HG03139 (cell line): ENCODE measurements at regions not wholly inside any gene's neighbourhood (a gene's known extent, or its start where the extent isn't known, plus 50 kb on each side); places are given as distances from the start of the nearest gene placed in this dataset.
A peak's percentile ranks its signal among the peaks of the same experiment; 100 is the strongest.
"Not testable (repeated sequence)": the region's sequence is repeated elsewhere in the genome, so short reads cannot be mapped to it uniquely, and the experiment has no call there.

Source experiments
- ATAC-seq: cut with Tn5 transposase; IDR thresholded peaks from one replicate; pipeline ENCODE4 v1.9.1; 2021; ENCODE audit not compliant: unreplicated experiment

- no peak for ATAC-seq
These were observed 207.9 kb downstream of the HINT1 start for GRCh38 chr5:130957151-130957550.

DNA sequence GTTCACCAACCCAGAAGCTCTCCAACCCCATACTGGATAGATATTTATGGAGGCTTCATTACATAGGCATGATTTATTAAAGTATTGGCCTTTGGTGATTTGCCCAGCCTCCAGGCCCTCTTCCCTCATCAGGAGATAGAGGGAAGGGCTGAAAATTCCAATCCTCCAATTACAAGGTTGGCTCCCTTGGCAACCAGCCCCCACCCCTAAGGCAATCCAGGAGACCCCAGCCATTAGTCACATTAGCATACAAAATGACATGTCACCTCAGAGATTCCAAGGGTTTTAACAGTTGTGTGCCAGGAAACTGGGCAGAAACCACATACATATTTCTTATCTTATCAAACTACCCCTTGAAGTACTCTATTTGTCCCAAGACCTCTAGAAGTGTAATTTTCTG, 210.0 kb downstream of the HINT1 start:
- no peak for ATAC-seq

DNA sequence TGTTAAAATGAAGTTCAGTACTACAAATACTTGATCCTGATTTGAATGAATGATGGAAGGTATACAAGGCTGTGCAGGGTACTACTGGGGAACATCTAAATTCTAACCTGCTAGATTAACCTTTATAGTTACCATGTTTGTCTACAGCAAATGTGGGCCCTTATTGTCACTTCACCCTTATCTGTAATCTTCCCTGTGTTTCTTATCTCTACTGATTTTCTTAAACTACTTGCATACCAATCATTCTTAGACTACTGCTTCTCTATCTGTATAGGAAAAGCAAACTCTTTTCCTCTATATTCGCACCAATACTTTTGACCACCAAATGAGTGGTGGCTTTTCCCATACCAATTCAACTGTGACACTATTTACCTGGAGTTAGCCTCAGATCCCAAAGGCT, 210.7 kb downstream of the HINT1 start:
- no peak for ATAC-seq

DNA sequence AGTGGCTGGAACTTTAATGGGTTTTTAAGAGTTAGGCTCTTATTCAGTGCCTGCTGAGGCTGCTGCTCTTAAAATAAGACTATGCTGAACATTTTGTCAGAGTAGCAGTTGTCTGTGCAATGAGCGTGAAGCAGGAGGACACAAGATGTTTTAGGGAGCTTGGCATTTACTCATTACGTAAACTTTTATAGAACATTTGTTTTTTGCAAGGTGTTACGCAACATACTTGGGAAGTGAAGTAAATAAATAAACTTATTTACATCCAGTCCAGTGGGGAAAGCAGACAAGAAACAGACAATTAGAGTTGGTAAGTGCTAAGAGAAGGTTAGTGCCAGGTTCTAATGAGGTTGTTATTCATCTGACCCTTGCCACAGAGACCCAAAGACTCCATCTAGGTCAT, 226.0 kb downstream of the HINT1 start:
- ATAC-seq, result no peak

DNA sequence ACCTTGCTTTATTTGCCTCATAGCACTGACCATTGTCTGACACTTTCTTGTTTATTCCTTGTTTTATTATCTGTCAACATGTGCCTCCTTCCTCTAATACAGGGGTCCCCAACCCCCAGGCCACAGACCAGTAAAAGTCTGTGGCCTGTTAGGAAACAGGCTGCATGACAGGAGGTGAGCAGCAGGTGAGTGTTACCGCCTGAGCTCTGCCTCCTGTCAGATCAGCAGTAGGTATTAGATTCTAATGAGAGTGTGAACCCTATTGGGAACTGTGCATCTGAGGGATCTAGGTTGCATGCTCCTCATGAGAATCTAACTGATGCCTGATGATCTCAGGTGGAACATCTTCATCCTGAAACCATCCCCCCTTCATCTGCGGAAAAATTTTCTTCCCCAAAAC, 228.0 kb downstream of the HINT1 start:
- no peak for ATAC-seq

- ATAC-seq, result no peak
These were observed 241.4 kb downstream of the HINT1 start for GRCh38 chr5:130923543-130924124.

- no peak for ATAC-seq
These were observed 253.0 kb downstream of the HINT1 start for GRCh38 chr5:130912088-130912487.

DNA sequence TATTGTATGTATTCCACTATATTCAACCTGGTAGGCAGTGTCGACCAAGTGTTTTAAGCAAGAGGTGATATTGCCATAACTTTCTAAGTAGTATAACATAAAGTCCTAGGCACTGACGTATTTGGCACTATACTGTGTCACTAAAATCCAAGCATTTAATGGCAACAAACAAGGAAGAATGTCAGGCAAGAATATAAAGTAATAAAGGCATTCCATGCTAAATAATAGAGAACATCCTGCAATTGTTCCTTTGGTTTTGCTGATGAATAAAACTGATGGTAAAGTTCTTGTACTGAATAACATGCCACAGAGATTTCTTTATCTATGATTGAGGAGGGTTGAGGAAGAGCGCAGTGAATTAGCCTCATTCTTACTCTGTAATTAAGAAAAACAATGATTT, 256.9 kb downstream of the HINT1 start:
- ATAC-seq, result no peak

- ATAC-seq, result not testable (repeated sequence)
These were observed 267.4 kb downstream of the HINT1 start for GRCh38 chr5:130897537-130898195.

DNA sequence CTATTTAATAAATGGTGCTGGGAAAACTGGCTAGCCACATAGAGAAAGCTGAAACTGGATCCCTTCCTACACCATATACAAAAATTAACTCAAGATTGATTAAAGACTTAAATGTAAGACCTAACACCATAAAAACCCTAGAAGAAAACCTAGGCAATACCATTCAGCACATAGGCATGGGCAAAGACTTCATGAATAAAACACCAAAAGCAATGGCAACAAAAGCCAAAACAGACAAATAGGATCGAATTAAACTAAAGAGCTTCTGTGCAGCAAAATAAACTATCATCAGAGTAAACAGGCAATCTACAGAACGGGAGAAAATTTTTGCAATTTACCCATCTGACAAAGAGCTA, 267.9 kb downstream of the HINT1 start:
- ATAC-seq, result not testable (repeated sequence)

- ATAC-seq, result no peak
These were observed 268.4 kb downstream of the HINT1 start for GRCh38 chr5:130896636-130897035.

GRCh38 chr5:130893006-130893405, 272.1 kb downstream of the HINT1 start:
- ATAC-seq, result no peak

DNA sequence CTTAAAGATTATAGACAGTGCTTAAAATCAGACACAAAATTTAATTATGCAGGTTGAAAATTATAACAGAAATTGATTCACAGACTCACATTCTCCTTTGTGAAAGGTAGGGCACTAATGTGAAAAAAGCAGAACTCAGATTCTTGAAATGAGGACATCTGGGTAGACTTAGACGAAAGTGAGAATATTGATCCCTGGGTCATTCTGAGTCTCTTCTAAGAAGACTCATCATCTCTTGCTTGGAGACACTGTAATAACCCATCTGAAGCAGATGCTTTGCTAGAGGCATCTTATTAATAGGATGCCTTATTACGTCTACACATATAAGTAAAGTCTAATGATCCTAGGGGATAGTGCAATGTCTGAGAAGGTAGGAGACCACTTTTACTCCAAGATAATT, 274.4 kb downstream of the HINT1 start:
- ATAC-seq, result no peak

DNA sequence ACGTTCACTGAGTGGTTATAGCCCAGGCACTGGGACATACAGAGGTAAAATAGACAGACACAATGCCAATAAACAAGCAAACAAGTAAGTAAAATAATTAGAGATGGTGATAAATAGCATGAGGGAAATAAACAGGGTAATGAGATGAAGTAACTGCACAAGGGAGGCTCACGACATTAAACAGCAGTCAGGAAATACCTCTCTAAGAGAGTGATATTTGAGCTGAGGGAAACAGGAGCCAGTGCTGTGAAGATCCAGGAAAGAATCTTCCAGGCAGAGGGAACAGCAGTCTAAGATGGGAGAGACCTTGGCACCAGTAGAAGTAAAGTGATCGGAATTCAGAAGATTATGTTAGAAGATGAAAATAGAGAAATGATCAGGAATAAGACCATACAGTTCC, 279.4 kb downstream of the HINT1 start:
- no peak for ATAC-seq

- no peak for ATAC-seq
These were observed 280.0 kb downstream of the HINT1 start for GRCh38 chr5:130885027-130885426.

DNA sequence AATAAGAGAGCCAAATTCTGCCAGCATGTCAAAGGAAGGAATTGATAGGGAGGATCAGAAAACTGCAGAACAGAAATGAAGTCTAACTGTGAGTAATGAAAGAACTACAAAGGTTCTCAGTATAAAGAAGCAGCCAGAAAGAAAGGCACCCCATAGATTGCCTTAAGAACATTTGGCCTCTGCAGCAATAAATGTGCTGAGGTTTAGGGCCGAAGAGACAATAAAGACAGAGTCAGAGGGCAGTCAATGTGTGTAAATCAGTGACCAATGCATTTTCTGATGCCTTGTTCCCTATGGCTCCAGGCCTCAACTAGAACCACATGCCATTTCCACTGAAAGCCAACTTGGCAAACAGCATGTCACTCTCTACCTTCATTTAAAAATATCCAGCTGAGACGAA, 281.0 kb downstream of the HINT1 start:
- no peak for ATAC-seq

GRCh38 chr5:130875656-130876055, 289.4 kb downstream of the HINT1 start:
- ATAC-seq, result no peak

GRCh38 chr5:130874861-130875417, 290.1 kb downstream of the HINT1 start:
- no peak for ATAC-seq

DNA sequence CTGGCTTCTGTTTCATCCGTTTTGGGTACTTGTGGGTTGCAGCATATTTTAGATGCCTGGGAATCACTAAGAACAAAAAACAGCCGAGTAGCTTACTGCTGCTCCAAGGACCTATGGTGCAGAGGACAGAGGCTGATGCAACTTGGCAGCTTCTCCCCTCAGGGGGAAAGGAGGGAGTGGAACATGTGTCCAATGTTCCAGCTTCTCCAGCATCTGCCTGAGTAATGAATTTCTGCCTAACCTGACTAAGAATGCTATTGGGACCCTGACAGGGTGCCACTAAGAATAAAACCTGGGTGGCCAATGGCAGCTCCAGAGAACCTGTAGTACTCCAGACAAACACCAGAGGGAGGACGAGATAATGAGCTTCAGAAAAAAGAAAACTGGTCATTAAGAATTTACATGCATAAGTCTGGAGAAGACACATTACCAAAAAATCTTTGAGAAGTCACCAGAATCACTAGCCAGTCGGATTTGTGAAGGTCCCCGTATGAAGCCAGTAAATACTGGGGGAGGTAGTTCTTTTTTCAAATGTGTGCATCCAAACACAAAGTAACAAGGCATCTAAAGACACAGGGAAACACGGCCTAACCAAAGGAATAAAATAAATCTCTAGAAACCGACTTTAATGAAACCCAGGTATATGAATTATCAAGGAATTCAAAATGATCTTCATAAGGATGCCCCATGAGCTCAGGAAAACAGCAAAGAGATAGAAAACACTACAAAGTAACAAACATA, 293.5 kb downstream of the HINT1 start:
- peak; percentile 82 for ATAC-seq

DNA sequence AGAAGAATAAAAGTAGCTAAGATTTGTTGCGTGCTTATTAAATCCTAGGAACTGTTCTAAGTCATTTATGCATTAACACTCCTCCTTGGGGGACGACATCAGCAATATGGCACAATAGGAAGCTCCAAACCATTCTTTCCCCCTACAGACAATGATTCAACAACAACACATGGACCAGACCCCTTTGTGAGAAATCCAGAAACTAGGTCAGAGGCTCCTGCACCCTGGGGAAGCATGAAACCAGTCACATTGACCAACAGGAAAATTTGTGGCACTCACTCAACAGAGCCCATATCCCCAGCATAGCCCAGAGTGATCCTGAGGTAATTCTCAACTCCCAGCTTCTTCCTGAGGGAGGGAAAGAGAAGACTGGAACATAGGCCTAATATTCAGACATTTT, 294.4 kb downstream of the HINT1 start:
- no peak for ATAC-seq

DNA sequence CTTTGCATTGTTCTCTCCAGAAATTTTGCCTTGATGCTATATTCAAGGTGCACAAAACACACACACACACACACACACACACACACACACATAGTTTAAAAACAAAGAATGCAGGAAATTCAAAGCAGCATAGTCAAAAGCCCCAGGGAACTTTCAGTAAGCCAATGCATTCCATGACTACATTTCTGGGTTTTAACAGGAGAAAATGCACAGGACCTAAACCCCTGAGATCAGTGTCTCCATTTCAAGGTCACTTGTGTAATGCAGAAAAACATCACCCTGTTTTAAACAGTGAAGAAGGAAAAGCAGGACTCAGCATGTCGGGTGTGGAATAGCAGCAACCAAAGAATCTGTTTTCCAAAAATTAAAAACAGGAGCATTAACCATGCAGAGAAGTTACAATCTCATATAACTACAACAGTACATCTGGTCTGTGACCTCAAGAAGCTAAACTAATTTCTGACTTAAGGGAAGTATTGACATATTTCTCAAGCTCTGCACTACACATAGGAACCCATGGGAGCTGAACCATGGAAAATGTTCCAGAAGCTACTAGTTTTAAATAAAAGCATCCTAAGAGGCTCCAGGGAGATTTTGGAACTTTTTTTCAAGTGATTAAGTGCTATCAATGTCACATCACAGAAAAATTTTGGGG, 296.7 kb downstream of the HINT1 start:
- no peak for ATAC-seq
